A673 (cell line): ENCODE measurements at regions not wholly inside any gene's neighbourhood (a gene's known extent, or its start where the extent isn't known, plus 50 kb on each side); places are given as distances from the start of the nearest gene placed in this dataset.

Experiments used
- BruUV-seq: library from RNA; stranded (reverse); fragments of 400-500 nt; replicated peaks from 2 replicates; lab custom pipeline; 2021; lab: Mats Ljungman, UMichigan
- CTCF ChIA-PET: fragments of 300-600 bp; sonication (Branson Sonifier 250); formaldehyde crosslinking; loops from one replicate; lab custom pipeline; 2022; ENCODE audit warnings: antibody characterized with exemption; lab: Charles Lee
- POLR2A ChIA-PET: fragments of 300-600 bp; sonication (Branson Sonifier 250); formaldehyde crosslinking; loops from one replicate; lab custom pipeline; 2022; ENCODE audit warnings: antibody characterized with exemption; ENCODE audit not compliant: low non-redundant PET; lab: Charles Lee
- DNase-seq: peaks from one replicate; pipeline ENCODE4 v3.0.0-alpha.2; 2015; ENCODE audit warnings: low spot score
- H3K27ac ChIP-seq: fragments of 200-600 bp; sonication (generic); 2 replicates; pipeline ENCODE4 v1.5.1; 2016; ENCODE audit warnings: mixed run types, low read depth, mild to moderate bottlenecking, mixed read lengths, antibody characterized with exemption, low read length; ENCODE audit not compliant: poor library complexity, severe bottlenecking
- H3K27me3 ChIP-seq: fragments of 200-600 bp; sonication (generic); replicated peaks from 2 replicates; pipeline ENCODE4 v1.6.1; 2017; ENCODE audit warnings: mixed run types, low read depth, mild to moderate bottlenecking, mixed read lengths, antibody characterized with exemption, low read length; ENCODE audit not compliant: insufficient read depth, poor library complexity
- H3K36me3 ChIP-seq: fragments of 200-600 bp; sonication (generic); 2 replicates; pipeline ENCODE4 v1.6.1; 2016; ENCODE audit warnings: mixed run types, mild to moderate bottlenecking, mixed read lengths, antibody characterized with exemption, low read length; ENCODE audit not compliant: insufficient read depth, poor library complexity, severe bottlenecking
- H3K4me1 ChIP-seq: fragments of 200-600 bp; sonication (generic); 2 replicates; pipeline ENCODE4 v1.6.1; 2017; ENCODE audit warnings: mixed run types, mild to moderate bottlenecking, mixed read lengths, antibody characterized with exemption, low read length; ENCODE audit not compliant: insufficient read depth, poor library complexity, severe bottlenecking
- H3K4me3 ChIP-seq: fragments of 200-600 bp; sonication (generic); 2 replicates; pipeline ENCODE4 v1.5.1; 2016; ENCODE audit warnings: low read depth, mixed run types, mild to moderate bottlenecking, mixed read lengths, low read length; ENCODE audit not compliant: poor library complexity, severe bottlenecking
- H3K9me3 ChIP-seq: fragments of 200-600 bp; sonication (generic); 2 replicates; pipeline ENCODE4 v1.6.1; 2016; ENCODE audit warnings: mixed run types, low read depth, mild to moderate bottlenecking, mixed read lengths, antibody characterized with exemption, low read length; ENCODE audit not compliant: poor library complexity, severe bottlenecking
- EZH2 ChIP-seq: fragments of 200-600 bp; sonication (generic); IDR thresholded peaks from 2 replicates; pipeline ENCODE4 v1.6.1; 2017; ENCODE audit warnings: borderline replicate concordance, low read depth, mild to moderate bottlenecking, mixed read lengths, antibody characterized with exemption, low read length; ENCODE audit not compliant: poor library complexity, severe bottlenecking
- intact Hi-C: fragments of 100-400 bp; cut with micrococcal nuclease; formaldehyde crosslinking; loops from one replicate; pipeline ENCODE4 v1.10.0; 2022; ENCODE audit not compliant: unreplicated experiment
- TF ChIP-seq, protein P1 (sequence below): fragments of 300-800, 200-600 bp; sonication (generic); conservative IDR thresholded peaks from 2 replicates; pipeline ENCODE4 v1.5.1; 2017; ENCODE audit warnings: low read depth, mild to moderate bottlenecking, antibody characterized with exemption, low read length, moderate library complexity, mixed read lengths

DNA sequence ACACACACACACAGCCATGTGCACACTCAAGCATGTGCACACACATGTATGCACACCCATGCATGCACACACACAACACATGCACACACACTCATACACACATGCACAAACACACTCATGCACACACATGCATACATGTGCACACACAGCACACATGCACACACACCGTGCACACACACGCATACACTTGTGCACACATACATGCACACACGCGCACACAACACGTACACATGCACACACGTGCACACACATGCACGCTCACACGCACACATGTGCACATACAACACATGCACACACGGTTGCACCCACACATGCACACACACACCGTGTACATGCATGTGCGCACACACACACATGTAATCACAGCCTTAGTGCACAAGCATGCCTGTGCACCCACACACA lies 230.4 kb upstream of the GSE1 start:
- intact Hi-C loops, result no loop called here
- Histone ChIP-seq H3K27ac (no peak overlapping the region), H3K36me3 (no peaks in the 10 kb centered on the region), H3K9me3 (no peaks in the 10 kb centered on the region), H3K4me3 (no peak overlapping the region), H3K27me3 (no peaks in the 10 kb centered on the region), H3K4me1 (no peaks in the 10 kb centered on the region)
- no peak for DNase-seq
- BruUV-seq, result no TSS peak
- ChIA-PET CTCF (no interaction called here), POLR2A (no interaction called here)
- TF ChIP-seq, protein P1, sequence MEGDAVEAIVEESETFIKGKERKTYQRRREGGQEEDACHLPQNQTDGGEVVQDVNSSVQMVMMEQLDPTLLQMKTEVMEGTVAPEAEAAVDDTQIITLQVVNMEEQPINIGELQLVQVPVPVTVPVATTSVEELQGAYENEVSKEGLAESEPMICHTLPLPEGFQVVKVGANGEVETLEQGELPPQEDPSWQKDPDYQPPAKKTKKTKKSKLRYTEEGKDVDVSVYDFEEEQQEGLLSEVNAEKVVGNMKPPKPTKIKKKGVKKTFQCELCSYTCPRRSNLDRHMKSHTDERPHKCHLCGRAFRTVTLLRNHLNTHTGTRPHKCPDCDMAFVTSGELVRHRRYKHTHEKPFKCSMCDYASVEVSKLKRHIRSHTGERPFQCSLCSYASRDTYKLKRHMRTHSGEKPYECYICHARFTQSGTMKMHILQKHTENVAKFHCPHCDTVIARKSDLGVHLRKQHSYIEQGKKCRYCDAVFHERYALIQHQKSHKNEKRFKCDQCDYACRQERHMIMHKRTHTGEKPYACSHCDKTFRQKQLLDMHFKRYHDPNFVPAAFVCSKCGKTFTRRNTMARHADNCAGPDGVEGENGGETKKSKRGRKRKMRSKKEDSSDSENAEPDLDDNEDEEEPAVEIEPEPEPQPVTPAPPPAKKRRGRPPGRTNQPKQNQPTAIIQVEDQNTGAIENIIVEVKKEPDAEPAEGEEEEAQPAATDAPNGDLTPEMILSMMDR, result no peak
- TF ChIP-seq EZH2, result no peak

- no peak overlapping the region for H3K4me3 ChIP-seq
- no peak overlapping the region for H3K27ac ChIP-seq
- no TSS peak for BruUV-seq
- intact Hi-C loops, result no loop called here
- no peaks in the 10 kb centered on the region for H3K9me3 ChIP-seq
- TF ChIP-seq, protein P1, result no peak
- TF ChIP-seq EZH2, result no peak
- H3K27me3 ChIP-seq, result no peaks in the 10 kb centered on the region
- H3K4me1 ChIP-seq, result no peaks in the 10 kb centered on the region
- no peak for DNase-seq
- POLR2A ChIA-PET, result no interaction called here
- CTCF ChIA-PET, result no interaction called here
- H3K36me3 ChIP-seq, result no peaks in the 10 kb centered on the region
Observed at GRCh38 chr16:85383836-85384832, 229.0 kb upstream of the GSE1 start.

GRCh38 chr16:85384833-85385462 lies 228.2 kb upstream of the GSE1 start:
- intact Hi-C loops, result no loop called here
- Histone ChIP-seq H3K27ac (no peak overlapping the region), H3K4me3 (no peak overlapping the region), H3K27me3 (no peaks in the 10 kb centered on the region), H3K4me1 (no peaks in the 10 kb centered on the region), H3K36me3 (no peaks in the 10 kb centered on the region), H3K9me3 (no peaks in the 10 kb centered on the region)
- no peak for TF ChIP-seq EZH2
- TF ChIP-seq, protein P1, result no peak
- no peak for DNase-seq
- POLR2A ChIA-PET, result no interaction called here
- CTCF ChIA-PET, result no interaction called here
- no TSS peak for BruUV-seq
